ENCODE measurements at regions not wholly inside any gene's neighbourhood (a gene's known extent, or its start where the extent isn't known, plus 50 kb on each side); places are given as distances from the start of the nearest gene placed in this dataset.

DNA sequence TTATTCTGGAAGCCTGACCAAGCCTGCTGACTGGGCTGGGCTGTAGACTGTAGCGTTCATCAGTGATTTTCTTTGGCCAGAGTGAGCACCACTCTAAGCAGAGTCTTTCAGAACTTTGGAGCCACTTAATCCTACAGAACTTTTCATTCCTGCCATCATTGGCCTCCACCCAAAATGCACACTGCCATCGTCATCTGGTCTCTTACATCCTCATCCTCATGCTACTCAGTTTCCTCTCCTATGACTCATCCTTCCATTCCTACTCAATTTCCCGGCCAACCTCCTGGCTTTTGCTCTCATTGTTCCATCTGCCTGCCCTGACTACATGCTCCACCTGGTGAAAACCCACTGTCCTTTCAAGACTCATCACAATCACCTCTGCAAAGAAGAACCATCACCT is 233.8 kb upstream of the USP25 start:
- no peak for TF ChIP-seq POLR2AphosphoS5 (IDR thresholded peaks at IDR 0.05)
- TF ChIP-seq, protein P1, sequence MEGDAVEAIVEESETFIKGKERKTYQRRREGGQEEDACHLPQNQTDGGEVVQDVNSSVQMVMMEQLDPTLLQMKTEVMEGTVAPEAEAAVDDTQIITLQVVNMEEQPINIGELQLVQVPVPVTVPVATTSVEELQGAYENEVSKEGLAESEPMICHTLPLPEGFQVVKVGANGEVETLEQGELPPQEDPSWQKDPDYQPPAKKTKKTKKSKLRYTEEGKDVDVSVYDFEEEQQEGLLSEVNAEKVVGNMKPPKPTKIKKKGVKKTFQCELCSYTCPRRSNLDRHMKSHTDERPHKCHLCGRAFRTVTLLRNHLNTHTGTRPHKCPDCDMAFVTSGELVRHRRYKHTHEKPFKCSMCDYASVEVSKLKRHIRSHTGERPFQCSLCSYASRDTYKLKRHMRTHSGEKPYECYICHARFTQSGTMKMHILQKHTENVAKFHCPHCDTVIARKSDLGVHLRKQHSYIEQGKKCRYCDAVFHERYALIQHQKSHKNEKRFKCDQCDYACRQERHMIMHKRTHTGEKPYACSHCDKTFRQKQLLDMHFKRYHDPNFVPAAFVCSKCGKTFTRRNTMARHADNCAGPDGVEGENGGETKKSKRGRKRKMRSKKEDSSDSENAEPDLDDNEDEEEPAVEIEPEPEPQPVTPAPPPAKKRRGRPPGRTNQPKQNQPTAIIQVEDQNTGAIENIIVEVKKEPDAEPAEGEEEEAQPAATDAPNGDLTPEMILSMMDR (IDR thresholded peaks at IDR 0.05) = no peak
